Vagina (tissue), 2 donors: ENCODE measurements at regions not wholly inside any gene's neighbourhood (a gene's known extent, or its start where the extent isn't known, plus 50 kb on each side); places are given as distances from the start of the nearest gene placed in this dataset.

Source experiments
- CTCF ChIP-seq, 3 experiments: fragments of 450-650 bp in 2 of 3; fragments of 200-600 bp in 1 of 3; sonication (generic) in 1 of 3; IDR thresholded peaks; one replicate each; pipeline ENCODE4 v1.5.1; 2017 to 2019; ENCODE audit warnings: antibody characterized with exemption in 3 of 3, mild to moderate bottlenecking in 2 of 3, moderate library complexity in 2 of 3
- POLR2A ChIP-seq, 2 donors: fragments of 450-650 bp; IDR thresholded peaks; one replicate each; pipeline ENCODE4 v1.6.1; 2017; ENCODE audit warnings: antibody characterized with exemption in 2 of 2, mild to moderate bottlenecking in 2 of 2, moderate library complexity in 2 of 2
- POLR2AphosphoS5 ChIP-seq, 2 donors: sonication (generic); formaldehyde crosslinking; IDR thresholded peaks; one replicate each; pipeline ENCODE4 v1.9.0; 2017; ENCODE audit warnings: antibody characterized with exemption in 2 of 2, mild to moderate bottlenecking in 2 of 2, low read depth in 1 of 2; ENCODE audit not compliant: insufficient read depth in 1 of 2

GRCh38 chr18:39655341-39655740, 2089.7 kb upstream of the CELF4 start:
- no peak for TF ChIP-seq POLR2A (IDR thresholded peaks at IDR 0.05)
- no peak for TF ChIP-seq CTCF (IDR thresholded peaks at IDR 0.05)
- no peak for TF ChIP-seq POLR2AphosphoS5 (IDR thresholded peaks at IDR 0.05; ENCODE audit: insufficient read depth in 1 of 2, low read depth in 1 of 2)
